ENCODE measurements at regions not wholly inside any gene's neighbourhood (a gene's known extent, or its start where the extent isn't known, plus 50 kb on each side); places are given as distances from the start of the nearest gene placed in this dataset.

GRCh38 chr1:98021126-98021525, 100.3 kb upstream of the DPYD start:
- no peak for DNase-seq

GRCh38 chr1:98019747-98020146, 98.9 kb upstream of the DPYD start:
- no peak for DNase-seq

GRCh38 chr1:98018074-98018473, 97.2 kb upstream of the DPYD start:
- no peak for DNase-seq

GRCh38 chr1:98017184-98017583, 96.3 kb upstream of the DPYD start:
- DNase-seq = no peak

- no peak for DNase-seq
Observed at GRCh38 chr1:98008373-98008772, 87.5 kb upstream of the DPYD start.

GRCh38 chr1:98005326-98006010, 84.6 kb upstream of the DPYD start:
- DNase-seq = no peak

GRCh38 chr1:98003442-98003841, 82.6 kb upstream of the DPYD start:
- no peak for DNase-seq

- DNase-seq = no peak
Observed at GRCh38 chr1:98002288-98002687, 81.5 kb upstream of the DPYD start.

GRCh38 chr1:98001764-98002163, 80.9 kb upstream of the DPYD start:
- no peak for DNase-seq

GRCh38 chr1:97999320-97999719, 78.5 kb upstream of the DPYD start:
- no peak for DNase-seq

- DNase-seq = no peak
Observed at GRCh38 chr1:97996880-97997279, 76.0 kb upstream of the DPYD start.

- DNase-seq = no peak
Observed at GRCh38 chr1:97989094-97989680, 68.4 kb upstream of the DPYD start.

GRCh38 chr1:97986041-97987005, 65.5 kb upstream of the DPYD start:
- DNase-seq = no peak

- DNase-seq = no peak
Observed at GRCh38 chr1:97983126-97983525, 62.3 kb upstream of the DPYD start.

- no peak for DNase-seq
Observed at GRCh38 chr1:97980530-97980929, 59.7 kb upstream of the DPYD start.

GRCh38 chr1:97976801-97977200, 56.0 kb upstream of the DPYD start:
- no peak for DNase-seq
